Upper lobe of left lung (tissue), 4 donors: ENCODE measurements at regions not wholly inside any gene's neighbourhood (a gene's known extent, or its start where the extent isn't known, plus 50 kb on each side); places are given as distances from the start of the nearest gene placed in this dataset.

ENCODE experiments used
- CTCF ChIP-seq, 6 experiments: fragments of 450-650 bp in 4 of 6; fragments of 200-600 bp in 2 of 6; sonication (generic) in 2 of 6; IDR thresholded peaks; one replicate each; pipeline ENCODE4 v1.5.1; 2016 to 2019; ENCODE audit warnings: antibody characterized with exemption in 6 of 6
- POLR2AphosphoS5 ChIP-seq, 2 donors: sonication (generic); formaldehyde crosslinking; IDR thresholded peaks; one replicate each; pipeline ENCODE4 v1.5.1; 2017; ENCODE audit warnings: antibody characterized with exemption in 2 of 2

DNA sequence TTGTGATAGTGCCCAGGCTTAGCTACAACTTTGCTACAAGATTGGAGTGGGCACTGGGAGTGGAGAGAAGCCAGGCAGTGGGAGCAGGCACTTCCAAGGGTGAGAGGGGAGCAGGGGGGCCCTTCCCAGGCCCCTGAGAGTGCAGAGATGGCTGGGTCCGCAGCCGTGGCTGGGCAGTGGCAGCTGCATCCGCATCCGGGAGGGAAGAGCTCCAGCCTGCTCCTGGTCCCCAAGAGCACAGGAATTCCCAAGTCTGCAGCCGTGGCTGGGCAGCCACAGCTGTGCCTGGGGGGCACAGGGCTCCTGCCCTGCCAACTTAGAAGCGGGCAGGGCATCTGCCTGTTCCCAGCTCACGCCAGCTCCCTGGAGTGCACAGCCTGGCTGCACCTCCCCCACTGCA is 124.1 kb upstream of the POM121L12 start:
- TF ChIP-seq CTCF (IDR thresholded peaks at IDR 0.05): no peak
- no peak for TF ChIP-seq POLR2AphosphoS5 (IDR thresholded peaks at IDR 0.05)
